CD14-positive monocyte (primary cell): ENCODE measurements at regions not wholly inside any gene's neighbourhood (a gene's known extent, or its start where the extent isn't known, plus 50 kb on each side); places are given as distances from the start of the nearest gene placed in this dataset.

Source experiments
- DNase-seq, 3 donors: peaks; one replicate each; pipeline ENCODE4 v3.0.0-alpha.2; 2011 to 2022
- H2AFZ ChIP-seq: 2 replicates; pipeline ENCODE4 v1.6.0; 2012; ENCODE audit warnings: mild to moderate bottlenecking, low read depth, low read length, inconsistent platforms; ENCODE audit not compliant: insufficient read depth, poor library complexity, severe bottlenecking
- H3K27ac ChIP-seq, 2 donors: 1 replicate in 1 of 2; 2 replicates in 1 of 2; pipeline ENCODE4 v1.5.1; 2012 to 2013; ENCODE audit warnings: low read length in 2 of 2, control low read depth in 1 of 2, inconsistent platforms in 1 of 2, low read depth in 1 of 2, mild to moderate bottlenecking in 1 of 2
- H3K27me3 ChIP-seq, 2 donors: one replicate each; pipeline versions ENCODE4 v1.6.0 to v1.6.1; 2011 to 2013; ENCODE audit warnings: low read length in 2 of 2; ENCODE audit not compliant: control insufficient read depth in 2 of 2, insufficient read depth in 2 of 2
- H3K36me3 ChIP-seq, 2 donors: replicated peaks in 1 of 2; 1 replicate in 1 of 2; 2 replicates in 1 of 2; pipeline versions ENCODE4 v1.5.1 to v1.6.1; 2012 to 2013; ENCODE audit warnings: low read length in 2 of 2, control low read depth in 1 of 2, inconsistent platforms in 1 of 2, mild to moderate bottlenecking in 1 of 2; ENCODE audit not compliant: insufficient read depth in 2 of 2, control insufficient read depth in 1 of 2
- H3K4me1 ChIP-seq, 2 donors: 1 replicate in 1 of 2; 2 replicates in 1 of 2; pipeline versions ENCODE4 v1.5.1 to v1.6.1; 2012 to 2013; ENCODE audit warnings: low read length in 2 of 2, control low read depth in 1 of 2, inconsistent platforms in 1 of 2, mild to moderate bottlenecking in 1 of 2, moderate library complexity in 1 of 2; ENCODE audit not compliant: insufficient read depth in 2 of 2, control insufficient read depth in 1 of 2
- H3K4me2 ChIP-seq: replicated peaks from 2 replicates; pipeline ENCODE3; 2012; ENCODE audit warnings: low read length, moderate library complexity, mild to moderate bottlenecking; ENCODE audit not compliant: poor library complexity, severe bottlenecking; ENCODE audit errors: extremely low read depth
- H3K4me3 ChIP-seq, 3 experiments: fragments of 200-600 bp in 1 of 3; sonication (generic) in 1 of 3; replicated peaks in 1 of 3; 1 replicate in 2 of 3; 2 replicates in 1 of 3; pipeline ENCODE4 v1.5.1; 2011 to 2013; ENCODE audit warnings: low read length in 3 of 3, mild to moderate bottlenecking in 3 of 3, control low read depth in 2 of 3, low read depth in 2 of 3, inconsistent platforms in 1 of 3, moderate library complexity in 1 of 3
- H3K79me2 ChIP-seq: 2 replicates; pipeline ENCODE4 v1.6.0; 2012; ENCODE audit warnings: mild to moderate bottlenecking, control low read depth, inconsistent platforms, low read length, moderate library complexity; ENCODE audit not compliant: insufficient read depth
- H3K9ac ChIP-seq: 2 replicates; pipeline ENCODE4 v1.6.0; 2017; ENCODE audit warnings: low read length, mild to moderate bottlenecking; ENCODE audit not compliant: insufficient read depth, poor library complexity, severe bottlenecking
- H3K9me3 ChIP-seq, 2 donors: replicated peaks in 1 of 2; 1 replicate in 1 of 2; 2 replicates in 1 of 2; pipeline versions ENCODE4 v1.5.1 to v1.6.1; 2012 to 2013; ENCODE audit warnings: low read length in 2 of 2, control low read depth in 1 of 2; ENCODE audit not compliant: control insufficient read depth in 1 of 2, insufficient read depth in 1 of 2
- H4K20me1 ChIP-seq: 2 replicates; pipeline ENCODE4 v1.6.0; 2012; ENCODE audit warnings: mild to moderate bottlenecking, low read length, control low read depth, moderate library complexity; ENCODE audit not compliant: insufficient read depth
- H3K27ac Mint-ChIP-seq, 7 donors: one replicate each; pipeline ENCODE4 v1.8.0; 2020; ENCODE audit warnings: mild to moderate bottlenecking in 7 of 7, mixed read lengths in 7 of 7, moderate library complexity in 6 of 7, inconsistent platforms in 2 of 7
- H3K27me3 Mint-ChIP-seq, 3 donors: one replicate each; pipeline ENCODE4 v1.8.0; 2021 to 2022; ENCODE audit warnings: low read depth in 3 of 3, mild to moderate bottlenecking in 3 of 3, mixed read lengths in 3 of 3, moderate library complexity in 3 of 3, inconsistent platforms in 1 of 3
- H3K36me3 Mint-ChIP-seq, 2 donors: one replicate each; pipeline ENCODE4 v1.8.0; 2020; ENCODE audit warnings: mixed read lengths in 2 of 2, inconsistent platforms in 1 of 2, mild to moderate bottlenecking in 1 of 2
- H3K4me1 Mint-ChIP-seq: one replicate; pipeline ENCODE4 v1.8.0; 2020; ENCODE audit warnings: mild to moderate bottlenecking, mixed read lengths
- H3K4me3 Mint-ChIP-seq, 2 donors: one replicate each; pipeline ENCODE4 v1.8.0; 2020; ENCODE audit warnings: mild to moderate bottlenecking in 2 of 2, mixed read lengths in 2 of 2, moderate library complexity in 1 of 2
- H3K9me3 Mint-ChIP-seq, 7 donors: one replicate each; pipeline ENCODE4 v1.8.0; 2020 to 2022; ENCODE audit warnings: mixed read lengths in 7 of 7, mild to moderate bottlenecking in 6 of 7, moderate library complexity in 6 of 7, inconsistent platforms in 2 of 7
- WGBS: methylation state at CpG from one replicate; pipeline ENCODE4 v1.1.5; 2013; ENCODE audit warnings: missing lambda C conversion rate; ENCODE audit not compliant: insufficient coverage; 5-methylcytosine and 5-hydroxymethylcytosine counted together
- intact Hi-C, 2 donors: fragments of 100-400 bp; cut with micrococcal nuclease; formaldehyde crosslinking; loops; one replicate each; pipeline versions ENCODE4 v1.15.0 to v1.15.1; 2023
- TF ChIP-seq, protein P1 (sequence below): fragments of 200-600 bp; IDR thresholded peaks from one replicate; pipeline ENCODE4 v1.8.0; 2022; ENCODE audit warnings: antibody characterized with exemption, mild to moderate bottlenecking

GRCh38 chrX:19178402-19178801 is 56.1 kb upstream of the ADGRG2 start:
- Histone ChIP-seq H3K4me1 (no peaks in the 10 kb centered on the region), H4K20me1 (no peaks in the 10 kb centered on the region), H3K36me3 (no peaks in the 10 kb centered on the region), H3K4me3 (no peak overlapping the region), H3K9me3 (no peaks in the 10 kb centered on the region), H3K4me2 (no peak overlapping the region), H3K79me2 (no peaks in the 10 kb centered on the region), H3K27me3 (no peaks in the 10 kb centered on the region), H2AFZ (no peak overlapping the region), H3K27ac (no peak overlapping the region), H3K9ac (no peak overlapping the region)
- WGBS: 83% methylated on average over 1 of the region's 6 CpGs
- Mint-ChIP-seq H3K36me3 (no peaks in the 10 kb centered on the region), H3K9me3 (peaks cover 0 to 2% (median 0%) of the 10 kb centered on the region in 7 donors), H3K4me1 (no peaks in the 10 kb centered on the region), H3K27me3 (peaks cover 0 to 2% (median 1%) of the 10 kb centered on the region in 3 donors), H3K27ac (peak overlapping the region in 1 of 7 donors; percentile 4), H3K4me3 (no peak overlapping the region)
- intact Hi-C loops: no loop called here
- TF ChIP-seq, protein P1, sequence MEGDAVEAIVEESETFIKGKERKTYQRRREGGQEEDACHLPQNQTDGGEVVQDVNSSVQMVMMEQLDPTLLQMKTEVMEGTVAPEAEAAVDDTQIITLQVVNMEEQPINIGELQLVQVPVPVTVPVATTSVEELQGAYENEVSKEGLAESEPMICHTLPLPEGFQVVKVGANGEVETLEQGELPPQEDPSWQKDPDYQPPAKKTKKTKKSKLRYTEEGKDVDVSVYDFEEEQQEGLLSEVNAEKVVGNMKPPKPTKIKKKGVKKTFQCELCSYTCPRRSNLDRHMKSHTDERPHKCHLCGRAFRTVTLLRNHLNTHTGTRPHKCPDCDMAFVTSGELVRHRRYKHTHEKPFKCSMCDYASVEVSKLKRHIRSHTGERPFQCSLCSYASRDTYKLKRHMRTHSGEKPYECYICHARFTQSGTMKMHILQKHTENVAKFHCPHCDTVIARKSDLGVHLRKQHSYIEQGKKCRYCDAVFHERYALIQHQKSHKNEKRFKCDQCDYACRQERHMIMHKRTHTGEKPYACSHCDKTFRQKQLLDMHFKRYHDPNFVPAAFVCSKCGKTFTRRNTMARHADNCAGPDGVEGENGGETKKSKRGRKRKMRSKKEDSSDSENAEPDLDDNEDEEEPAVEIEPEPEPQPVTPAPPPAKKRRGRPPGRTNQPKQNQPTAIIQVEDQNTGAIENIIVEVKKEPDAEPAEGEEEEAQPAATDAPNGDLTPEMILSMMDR: no peak
- no peak for DNase-seq

DNA sequence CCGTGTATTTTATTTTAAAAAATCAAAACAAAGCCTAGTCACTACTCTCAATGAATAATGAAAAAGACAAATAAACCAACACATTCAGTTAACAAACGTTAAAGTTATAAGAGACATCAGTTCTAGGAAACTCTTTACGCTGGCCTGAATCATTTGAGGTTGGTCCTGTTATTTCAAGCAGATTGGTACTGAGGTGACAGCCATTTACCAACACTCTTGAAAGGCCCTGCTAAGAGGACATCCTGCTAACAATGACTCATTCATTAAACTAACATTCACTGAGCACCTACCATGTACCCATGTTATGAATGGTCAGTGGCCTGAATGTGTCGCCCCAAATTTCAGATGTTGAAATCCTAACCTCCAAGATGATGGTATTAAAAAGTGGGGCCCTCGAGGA is 57.1 kb upstream of the ADGRG2 start:
- H3K27ac Mint-ChIP-seq: no peak overlapping the region
- WGBS: 80% methylated on average over 1 of the region's 5 CpGs
- Histone ChIP-seq H3K36me3 (no peaks in the 10 kb centered on the region), H4K20me1 (no peaks in the 10 kb centered on the region), H3K27ac (no peak overlapping the region), H3K4me1 (no peaks in the 10 kb centered on the region), H3K4me2 (no peak overlapping the region), H2AFZ (no peak overlapping the region), H3K9me3 (no peaks in the 10 kb centered on the region), H3K9ac (no peak overlapping the region), H3K4me3 (no peak overlapping the region), H3K27me3 (no peaks in the 10 kb centered on the region), H3K79me2 (no peaks in the 10 kb centered on the region)
- TF ChIP-seq, protein P1: no peak
- no peaks in the 10 kb centered on the region for H3K36me3 Mint-ChIP-seq
- peaks cover 0 to 2% (median 0%) of the 10 kb centered on the region in 7 donors for H3K9me3 Mint-ChIP-seq
- peaks cover 0 to 2% (median 1%) of the 10 kb centered on the region in 3 donors for H3K27me3 Mint-ChIP-seq
- no peaks in the 10 kb centered on the region for H3K4me1 Mint-ChIP-seq
- intact Hi-C loops: no loop called here
- DNase-seq: no peak
- H3K4me3 Mint-ChIP-seq: no peak overlapping the region
